Nephron progenitor cell (in vitro differentiated cells): ENCODE measurements at regions not wholly inside any gene's neighbourhood (a gene's known extent, or its start where the extent isn't known, plus 50 kb on each side); places are given as distances from the start of the nearest gene placed in this dataset.
A peak's percentile ranks its signal among the peaks of the same experiment; 100 is the strongest.
"Not testable (repeated sequence)": the region's sequence is repeated elsewhere in the genome, so short reads cannot be mapped to it uniquely, and the experiment has no call there.

Experiments used
- DNase-seq: peaks from one replicate; pipeline ENCODE4 v3.0.0; 2021
- H3K27ac Mint-ChIP-seq: 2 replicates; pipeline ENCODE4 v1.8.0; 2021; ENCODE audit warnings: mild to moderate bottlenecking, moderate library complexity, mixed read lengths
- H3K27me3 Mint-ChIP-seq: 2 replicates; pipeline ENCODE4 v1.8.0; 2021; ENCODE audit warnings: mild to moderate bottlenecking, low read depth, mixed read lengths; ENCODE audit not compliant: poor library complexity
- H3K36me3 Mint-ChIP-seq: 2 replicates; pipeline ENCODE4 v1.8.0; 2021; ENCODE audit warnings: low read depth, mixed read lengths
- H3K4me1 Mint-ChIP-seq: 2 replicates; pipeline ENCODE4 v1.8.0; 2021; ENCODE audit warnings: mixed read lengths
- H3K4me3 Mint-ChIP-seq: 2 replicates; pipeline ENCODE4 v1.8.0; 2021; ENCODE audit warnings: mild to moderate bottlenecking, moderate library complexity, mixed read lengths
- H3K9me3 Mint-ChIP-seq: 2 replicates; pipeline ENCODE4 v1.8.0; 2021; ENCODE audit warnings: mild to moderate bottlenecking, moderate library complexity, mixed read lengths
- CTCF ChIP-seq: fragments of 200-600 bp; sonication (generic); IDR thresholded peaks from 2 replicates; pipeline ENCODE4 v1.5.0; 2021; ENCODE audit warnings: antibody characterized with exemption

GRCh38 chr1:83365320-83365719, 633.6 kb downstream of the TTLL7 start:
- not testable (repeated sequence) for H3K9me3 Mint-ChIP-seq, H3K4me3 Mint-ChIP-seq, H3K36me3 Mint-ChIP-seq, DNase-seq, H3K27me3 Mint-ChIP-seq, H3K27ac Mint-ChIP-seq, H3K4me1 Mint-ChIP-seq

GRCh38 chr1:83345375-83345774, 653.6 kb downstream of the TTLL7 start:
- H3K4me1 Mint-ChIP-seq, H3K27ac Mint-ChIP-seq, H3K9me3 Mint-ChIP-seq, H3K27me3 Mint-ChIP-seq, H3K4me3 Mint-ChIP-seq, DNase-seq, H3K36me3 Mint-ChIP-seq: not testable (repeated sequence)

- H3K4me1 Mint-ChIP-seq, H3K9me3 Mint-ChIP-seq, H3K4me3 Mint-ChIP-seq, H3K27me3 Mint-ChIP-seq, H3K27ac Mint-ChIP-seq, H3K36me3 Mint-ChIP-seq, DNase-seq: not testable (repeated sequence)
Observed at GRCh38 chr1:83343767-83344166, 655.2 kb downstream of the TTLL7 start.

- not testable (repeated sequence) for H3K27me3 Mint-ChIP-seq, H3K9me3 Mint-ChIP-seq, H3K27ac Mint-ChIP-seq, H3K4me1 Mint-ChIP-seq, DNase-seq, H3K36me3 Mint-ChIP-seq, H3K4me3 Mint-ChIP-seq
Observed at GRCh38 chr1:83342995-83343394, 655.9 kb downstream of the TTLL7 start.

GRCh38 chr1:83332308-83332707, 666.6 kb downstream of the TTLL7 start:
- not testable (repeated sequence) for H3K9me3 Mint-ChIP-seq, H3K4me3 Mint-ChIP-seq, DNase-seq, H3K4me1 Mint-ChIP-seq, H3K27me3 Mint-ChIP-seq, H3K36me3 Mint-ChIP-seq
- H3K27ac Mint-ChIP-seq, result peak overlapping the region; percentile 6

- H3K4me3 Mint-ChIP-seq, result no peak overlapping the region
- H3K4me1 Mint-ChIP-seq, result peaks cover 6% of the 10 kb centered on the region
- DNase-seq, result no peak
- H3K27me3 Mint-ChIP-seq, result no peaks in the 10 kb centered on the region
- TF ChIP-seq CTCF, result no peak
- no peak overlapping the region for H3K27ac Mint-ChIP-seq
- H3K36me3 Mint-ChIP-seq, result no peaks in the 10 kb centered on the region
- H3K9me3 Mint-ChIP-seq, result no peaks in the 10 kb centered on the region
Observed at GRCh38 chr1:83318366-83318765, 680.6 kb downstream of the TTLL7 start.

GRCh38 chr1:83315446-83315845, 683.5 kb downstream of the TTLL7 start:
- not testable (repeated sequence) for H3K4me1 Mint-ChIP-seq, H3K9me3 Mint-ChIP-seq, H3K4me3 Mint-ChIP-seq, H3K27ac Mint-ChIP-seq, DNase-seq, H3K27me3 Mint-ChIP-seq, H3K36me3 Mint-ChIP-seq

- DNase-seq, H3K36me3 Mint-ChIP-seq, H3K4me3 Mint-ChIP-seq, H3K27ac Mint-ChIP-seq, H3K4me1 Mint-ChIP-seq, H3K27me3 Mint-ChIP-seq: not testable (repeated sequence)
- peaks cover 12% of the 10 kb centered on the region for H3K9me3 Mint-ChIP-seq
Observed at GRCh38 chr1:83310161-83310560, 688.8 kb downstream of the TTLL7 start.

- peaks cover 12% of the 10 kb centered on the region for H3K9me3 Mint-ChIP-seq
- not testable (repeated sequence) for H3K36me3 Mint-ChIP-seq, H3K4me3 Mint-ChIP-seq, H3K4me1 Mint-ChIP-seq, DNase-seq, H3K27ac Mint-ChIP-seq, H3K27me3 Mint-ChIP-seq
Observed at GRCh38 chr1:83309035-83309434, 689.9 kb downstream of the TTLL7 start.

- H3K9me3 Mint-ChIP-seq, result peaks cover 24% of the 10 kb centered on the region
- H3K4me1 Mint-ChIP-seq, H3K4me3 Mint-ChIP-seq, DNase-seq, H3K27me3 Mint-ChIP-seq, H3K36me3 Mint-ChIP-seq, H3K27ac Mint-ChIP-seq: not testable (repeated sequence)
Observed at GRCh38 chr1:83306811-83307210, 692.1 kb downstream of the TTLL7 start.

- H3K9me3 Mint-ChIP-seq, result peaks cover 22% of the 10 kb centered on the region
- not testable (repeated sequence) for H3K27me3 Mint-ChIP-seq
Observed at GRCh38 chr1:83295594-83295993, 703.3 kb downstream of the TTLL7 start.

GRCh38 chr1:83287391-83287790, 711.5 kb downstream of the TTLL7 start:
- H3K36me3 Mint-ChIP-seq, H3K27ac Mint-ChIP-seq, H3K9me3 Mint-ChIP-seq, H3K4me1 Mint-ChIP-seq, H3K27me3 Mint-ChIP-seq, H3K4me3 Mint-ChIP-seq, DNase-seq: not testable (repeated sequence)

More at GRCh38 chr1:83295594-83295993, 703.3 kb downstream of the TTLL7 start:
- H3K36me3 Mint-ChIP-seq, H3K4me3 Mint-ChIP-seq, DNase-seq, H3K4me1 Mint-ChIP-seq, H3K27ac Mint-ChIP-seq: not testable (repeated sequence)

- H3K4me1 Mint-ChIP-seq, H3K27me3 Mint-ChIP-seq, H3K36me3 Mint-ChIP-seq, H3K4me3 Mint-ChIP-seq, H3K9me3 Mint-ChIP-seq, DNase-seq, H3K27ac Mint-ChIP-seq: not testable (repeated sequence)
Observed at GRCh38 chr1:83274656-83275055, 724.3 kb downstream of the TTLL7 start.

- H3K27ac Mint-ChIP-seq, H3K27me3 Mint-ChIP-seq, H3K36me3 Mint-ChIP-seq, DNase-seq, H3K9me3 Mint-ChIP-seq, H3K4me3 Mint-ChIP-seq, H3K4me1 Mint-ChIP-seq: not testable (repeated sequence)
Observed at GRCh38 chr1:83272484-83272883, 726.4 kb downstream of the TTLL7 start.

GRCh38 chr1:83271834-83272233, 727.1 kb downstream of the TTLL7 start:
- H3K36me3 Mint-ChIP-seq, H3K4me3 Mint-ChIP-seq, H3K27me3 Mint-ChIP-seq, H3K27ac Mint-ChIP-seq, H3K4me1 Mint-ChIP-seq, H3K9me3 Mint-ChIP-seq, DNase-seq: not testable (repeated sequence)
